PC-3 (cell line): ENCODE measurements at regions not wholly inside any gene's neighbourhood (a gene's known extent, or its start where the extent isn't known, plus 50 kb on each side); places are given as distances from the start of the nearest gene placed in this dataset.

Source experiments
- ATAC-seq: fragments of 200-7000 bp; cut with Tn5 transposase; 2 replicates; pipeline ENCODE4 v1.9.1; 2020; ENCODE audit warnings: mild to moderate bottlenecking, moderate library complexity
- BruUV-seq: library from RNA; stranded (reverse); fragments of 400-500 nt; replicated peaks from 2 replicates; lab custom pipeline; 2021; lab: Mats Ljungman, UMichigan
- CTCF ChIA-PET: fragments of 300-600 bp; sonication (Branson Sonifier 250); formaldehyde crosslinking; loops from one replicate; lab custom pipeline; 2022; ENCODE audit warnings: antibody characterized with exemption; lab: Charles Lee
- POLR2A ChIA-PET: fragments of 300-600 bp; sonication (Branson Sonifier 250); formaldehyde crosslinking; loops from one replicate; lab custom pipeline; 2022; ENCODE audit warnings: antibody characterized with exemption; ENCODE audit not compliant: unreplicated experiment; lab: Charles Lee
- DNase-seq: peaks from one replicate; pipeline ENCODE4 v3.0.0-alpha.2; 2015
- H2AFZ ChIP-seq: fragments of 300-600 bp; sonication (generic); 2 replicates; pipeline ENCODE4 v1.6.0; 2016; ENCODE audit warnings: antibody characterized with exemption, low read length
- H3F3A ChIP-seq: fragments of 300-600 bp; sonication (generic); one replicate; pipeline ENCODE4 v1.6.0; 2017; ENCODE audit warnings: antibody characterized with exemption, low read length, control low read depth, mild to moderate bottlenecking; ENCODE audit not compliant: unreplicated experiment
- H3K27ac ChIP-seq: fragments of 300-600 bp; sonication (generic); 2 replicates; pipeline ENCODE4 v1.5.1; 2016; ENCODE audit warnings: mild to moderate bottlenecking, low read length
- H3K27me3 ChIP-seq: fragments of 300-600 bp; sonication (generic); 2 replicates; pipeline ENCODE4 v1.6.1; 2016; ENCODE audit warnings: low read length, mixed read lengths
- H3K36me3 ChIP-seq: fragments of 300-600 bp; sonication (generic); 2 replicates; pipeline ENCODE4 v1.6.1; 2016; ENCODE audit warnings: low read depth, mixed run types, low read length, mixed read lengths
- H3K4me1 ChIP-seq: fragments of 300-600 bp; sonication (generic); 2 replicates; pipeline ENCODE4 v1.5.1; 2016; ENCODE audit warnings: low read length; ENCODE audit not compliant: insufficient read depth
- H3K4me2 ChIP-seq: fragments of 300-600 bp; sonication (generic); 2 replicates; pipeline ENCODE4 v1.6.0; 2016; ENCODE audit warnings: low read length
- H3K4me3 ChIP-seq: fragments of 300-600 bp; sonication (generic); 2 replicates; pipeline ENCODE4 v1.5.1; 2016; ENCODE audit warnings: mild to moderate bottlenecking, low read length, mixed read lengths
- H3K79me2 ChIP-seq: fragments of 300-600 bp; sonication (generic); 2 replicates; pipeline ENCODE4 v1.6.1; 2017; ENCODE audit warnings: low read length, mixed read lengths
- H3K9ac ChIP-seq: fragments of 300-600 bp; sonication (generic); 2 replicates; pipeline ENCODE4 v1.6.0; 2016; ENCODE audit warnings: mild to moderate bottlenecking, low read length
- H3K9me2 ChIP-seq: fragments of 300-600 bp; sonication (generic); replicated peaks from 2 replicates; pipeline ENCODE4 v1.6.1; 2016; ENCODE audit warnings: mixed run types, low read length, mixed read lengths
- H3K9me3 ChIP-seq: fragments of 300-600 bp; sonication (generic); 2 replicates; pipeline ENCODE4 v1.6.1; 2016; ENCODE audit warnings: low read length, mixed read lengths
- H4K20me1 ChIP-seq: fragments of 300-600 bp; sonication (generic); 2 replicates; pipeline ENCODE4 v1.6.1; 2016; ENCODE audit warnings: low read length, mixed read lengths
- CTCF ChIP-seq: fragments of 300-600 bp; sonication (generic); conservative IDR thresholded peaks from 2 replicates; pipeline ENCODE4 v1.5.1; 2017; ENCODE audit warnings: antibody characterized with exemption, low read depth, mild to moderate bottlenecking, low read length
- EZH2 ChIP-seq: fragments of 300-600 bp; sonication (generic); IDR thresholded peaks from one replicate; pipeline ENCODE4 v1.6.1; 2017; ENCODE audit warnings: antibody characterized with exemption, mild to moderate bottlenecking, low read length; ENCODE audit not compliant: unreplicated experiment
- EZH2phosphoT487 ChIP-seq: fragments of 300-600 bp; sonication (generic); IDR thresholded peaks from 2 replicates; pipeline ENCODE4 v1.6.1; 2018; ENCODE audit warnings: mild to moderate bottlenecking, antibody characterized with exemption, low read length, borderline replicate concordance
- intact Hi-C: fragments of 100-400 bp; cut with micrococcal nuclease; formaldehyde crosslinking; loops from 2 replicates; pipeline ENCODE4 v1.9.0; 2023

GRCh38 chr5:165196961-165197360 lies 1691.5 kb downstream of the MAT2B start:
- no peaks in the 10 kb centered on the region for H3K27me3 ChIP-seq
- H3K79me2 ChIP-seq, result no peaks in the 10 kb centered on the region
- ATAC-seq (no peak), DNase-seq (no peak)
- intact Hi-C loops, result no loop called here
- H3K9me3 ChIP-seq, result no peaks in the 10 kb centered on the region
- H3K4me2 ChIP-seq, result no peak overlapping the region
- TF ChIP-seq CTCF, result no peak
- no peak for TF ChIP-seq EZH2phosphoT487
- no peak for TF ChIP-seq EZH2
- no peaks in the 10 kb centered on the region for H3K4me1 ChIP-seq
- no peaks in the 10 kb centered on the region for H3K9me2 ChIP-seq
- no peaks in the 10 kb centered on the region for H3F3A ChIP-seq
- H3K27ac ChIP-seq, result no peak overlapping the region
- no peaks in the 10 kb centered on the region for H3K36me3 ChIP-seq
- H2AFZ ChIP-seq, result no peak overlapping the region
- no peak overlapping the region for H3K9ac ChIP-seq
- ChIA-PET CTCF (no interaction called here), POLR2A (no interaction called here)
- no TSS peak for BruUV-seq
- H3K4me3 ChIP-seq, result no peak overlapping the region
- no peaks in the 10 kb centered on the region for H4K20me1 ChIP-seq

- H3K9ac ChIP-seq, result no peak overlapping the region
- H3K4me3 ChIP-seq, result no peak overlapping the region
- no TSS peak for BruUV-seq
- H3K36me3 ChIP-seq, result no peaks in the 10 kb centered on the region
- H3K27me3 ChIP-seq, result no peaks in the 10 kb centered on the region
- no peak overlapping the region for H3K4me2 ChIP-seq
- no peak for TF ChIP-seq EZH2
- TF ChIP-seq CTCF, result no peak
- no peak for TF ChIP-seq EZH2phosphoT487
- no peaks in the 10 kb centered on the region for H3K9me3 ChIP-seq
- ChIA-PET CTCF (no interaction called here), POLR2A (no interaction called here)
- no peaks in the 10 kb centered on the region for H3K9me2 ChIP-seq
- H3F3A ChIP-seq, result no peaks in the 10 kb centered on the region
- H4K20me1 ChIP-seq, result no peaks in the 10 kb centered on the region
- intact Hi-C loops, result no loop called here
- ATAC-seq (no peak), DNase-seq (no peak)
- no peaks in the 10 kb centered on the region for H3K4me1 ChIP-seq
- H3K27ac ChIP-seq, result no peak overlapping the region
- H3K79me2 ChIP-seq, result no peaks in the 10 kb centered on the region
- H2AFZ ChIP-seq, result no peak overlapping the region
Observed at GRCh38 chr5:165201369-165201768, 1696.0 kb downstream of the MAT2B start.

- no peak overlapping the region for H2AFZ ChIP-seq
- H3F3A ChIP-seq, result no peaks in the 10 kb centered on the region
- H3K4me3 ChIP-seq, result no peak overlapping the region
- H3K9ac ChIP-seq, result no peak overlapping the region
- ChIA-PET POLR2A (no interaction called here), CTCF (no interaction called here)
- TF ChIP-seq EZH2phosphoT487, result no peak
- no peak for TF ChIP-seq EZH2
- TF ChIP-seq CTCF, result no peak
- no peaks in the 10 kb centered on the region for H3K36me3 ChIP-seq
- no peaks in the 10 kb centered on the region for H3K4me1 ChIP-seq
- peak; percentile 11 for DNase-seq
- BruUV-seq, result no TSS peak
- no peaks in the 10 kb centered on the region for H3K79me2 ChIP-seq
- H3K27ac ChIP-seq, result no peak overlapping the region
- H3K9me3 ChIP-seq, result no peaks in the 10 kb centered on the region
- intact Hi-C loops, result no loop called here
- no peaks in the 10 kb centered on the region for H4K20me1 ChIP-seq
- ATAC-seq, result no peak
- H3K4me2 ChIP-seq, result no peak overlapping the region
- no peaks in the 10 kb centered on the region for H3K9me2 ChIP-seq
- H3K27me3 ChIP-seq, result no peaks in the 10 kb centered on the region
Observed at GRCh38 chr5:165201771-165202518, 1696.5 kb downstream of the MAT2B start.
